RWPE2 (cell line): ENCODE measurements at regions not wholly inside any gene's neighbourhood (a gene's known extent, or its start where the extent isn't known, plus 50 kb on each side); places are given as distances from the start of the nearest gene placed in this dataset.

ENCODE experiments used
- ATAC-seq: fragments of 200-7000 bp; cut with Tn5 transposase; 3 replicates; pipeline ENCODE4 v1.9.1; 2021; ENCODE audit warnings: low read depth
- DNase-seq: peaks from one replicate; pipeline ENCODE4 v3.0.0-alpha.2; 2020; ENCODE audit warnings: low spot score
- H3K27ac ChIP-seq: fragments of 450-650 bp; 2 replicates; pipeline ENCODE4 v1.5.1; 2017; ENCODE audit warnings: mild to moderate bottlenecking; ENCODE audit not compliant: poor library complexity, severe bottlenecking
- H3K27me3 ChIP-seq: fragments of 250-450 bp; sonication (Bioruptor Pico); 2 replicates; pipeline ENCODE4 v1.5.1; 2021; ENCODE audit warnings: mild to moderate bottlenecking, moderate library complexity; ENCODE audit not compliant: insufficient read depth, poor library complexity, severe bottlenecking
- H3K36me3 ChIP-seq: fragments of 250-450 bp; sonication (Bioruptor Pico); 2 replicates; pipeline ENCODE4 v1.5.1; 2020; ENCODE audit warnings: low read depth, mild to moderate bottlenecking, moderate library complexity
- H3K4me1 ChIP-seq: fragments of 250-450 bp; sonication (Bioruptor Pico); 2 replicates; pipeline ENCODE4 v1.5.1; 2021; ENCODE audit warnings: mild to moderate bottlenecking, moderate library complexity; ENCODE audit not compliant: insufficient read depth, poor library complexity, severe bottlenecking
- H3K4me3 ChIP-seq: fragments of 250-450 bp; sonication (Bioruptor Pico); 2 replicates; pipeline ENCODE4 v1.5.1; 2021; ENCODE audit warnings: mild to moderate bottlenecking, moderate library complexity; ENCODE audit not compliant: severe bottlenecking
- H3K9me3 ChIP-seq: fragments of 250-450 bp; sonication (Bioruptor Pico); 2 replicates; pipeline ENCODE4 v1.5.1; 2021; ENCODE audit warnings: mild to moderate bottlenecking, moderate library complexity; ENCODE audit not compliant: severe bottlenecking
- TF ChIP-seq, protein P1 (sequence below): fragments of 450-650 bp; IDR thresholded peaks from one replicate; pipeline ENCODE4 v1.5.1; 2017; ENCODE audit warnings: mild to moderate bottlenecking, moderate library complexity; ENCODE audit not compliant: poor library complexity, severe bottlenecking

DNA sequence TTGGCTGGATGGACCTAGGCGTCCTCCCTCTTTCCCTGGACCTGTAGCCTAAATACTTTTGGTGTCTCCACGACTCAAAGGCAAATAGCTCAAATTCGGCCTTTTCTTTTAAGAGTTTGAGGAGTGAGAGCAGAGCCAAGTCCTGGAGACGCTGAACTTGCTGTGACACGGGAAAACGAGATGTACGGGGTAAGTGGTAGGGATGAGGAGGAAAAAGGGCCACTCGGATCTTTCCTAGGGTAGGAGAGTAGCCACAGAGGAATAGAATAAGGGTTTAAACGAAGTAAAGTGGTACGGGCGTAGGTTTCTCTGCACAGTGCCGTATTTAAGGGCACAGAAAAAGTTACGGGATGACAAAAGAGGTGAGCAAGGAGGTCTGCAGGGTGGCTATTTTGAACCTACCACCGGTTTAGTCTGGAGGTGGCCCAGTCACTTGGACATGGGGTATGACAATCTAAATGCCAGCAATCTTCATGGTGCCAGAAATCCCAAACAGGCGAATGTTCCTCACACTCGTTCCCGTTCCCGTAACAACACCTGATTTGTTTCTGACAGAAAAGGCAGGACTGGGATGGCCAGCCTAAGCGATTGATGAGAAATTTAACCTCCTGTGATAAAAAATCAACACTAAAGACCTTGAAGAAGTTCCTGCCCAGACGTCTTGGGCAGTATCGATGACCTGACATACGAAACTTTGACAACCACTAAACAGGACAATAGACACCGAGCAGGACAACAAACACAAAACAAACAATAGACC is 149.3 kb downstream of the TRIM27 start:
- Histone ChIP-seq H3K27me3 (peaks cover 98% of the 10 kb centered on the region), H3K9me3 (no peaks in the 10 kb centered on the region), H3K4me3 (no peak overlapping the region), H3K4me1 (no peaks in the 10 kb centered on the region), H3K27ac (no peak overlapping the region), H3K36me3 (no peaks in the 10 kb centered on the region)
- TF ChIP-seq, protein P1, sequence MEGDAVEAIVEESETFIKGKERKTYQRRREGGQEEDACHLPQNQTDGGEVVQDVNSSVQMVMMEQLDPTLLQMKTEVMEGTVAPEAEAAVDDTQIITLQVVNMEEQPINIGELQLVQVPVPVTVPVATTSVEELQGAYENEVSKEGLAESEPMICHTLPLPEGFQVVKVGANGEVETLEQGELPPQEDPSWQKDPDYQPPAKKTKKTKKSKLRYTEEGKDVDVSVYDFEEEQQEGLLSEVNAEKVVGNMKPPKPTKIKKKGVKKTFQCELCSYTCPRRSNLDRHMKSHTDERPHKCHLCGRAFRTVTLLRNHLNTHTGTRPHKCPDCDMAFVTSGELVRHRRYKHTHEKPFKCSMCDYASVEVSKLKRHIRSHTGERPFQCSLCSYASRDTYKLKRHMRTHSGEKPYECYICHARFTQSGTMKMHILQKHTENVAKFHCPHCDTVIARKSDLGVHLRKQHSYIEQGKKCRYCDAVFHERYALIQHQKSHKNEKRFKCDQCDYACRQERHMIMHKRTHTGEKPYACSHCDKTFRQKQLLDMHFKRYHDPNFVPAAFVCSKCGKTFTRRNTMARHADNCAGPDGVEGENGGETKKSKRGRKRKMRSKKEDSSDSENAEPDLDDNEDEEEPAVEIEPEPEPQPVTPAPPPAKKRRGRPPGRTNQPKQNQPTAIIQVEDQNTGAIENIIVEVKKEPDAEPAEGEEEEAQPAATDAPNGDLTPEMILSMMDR = no peak
- ATAC-seq = no peak
- no peak for DNase-seq

DNA sequence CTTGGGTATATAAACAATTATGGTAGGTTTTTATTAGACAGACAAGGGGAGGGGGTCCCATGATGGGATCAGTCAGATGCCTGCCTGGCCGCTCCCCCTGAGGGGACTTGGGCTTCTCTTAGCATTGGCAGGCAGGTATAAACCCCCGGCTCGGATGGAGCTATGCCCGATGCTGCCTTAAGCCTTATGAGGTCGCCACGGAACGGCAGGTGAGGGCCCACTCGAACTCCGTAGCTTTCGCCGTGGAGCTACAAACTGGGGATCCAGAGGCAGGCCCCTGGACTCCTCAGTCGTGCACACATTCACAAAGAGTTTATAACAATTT is 148.8 kb downstream of the TRIM27 start:
- DNase-seq = no peak
- ATAC-seq = no peak
- H3K27ac ChIP-seq = no peak overlapping the region
- H3K27me3 ChIP-seq = peaks cover 98% of the 10 kb centered on the region
- no peaks in the 10 kb centered on the region for H3K36me3 ChIP-seq
- H3K4me3 ChIP-seq = no peak overlapping the region
- TF ChIP-seq, protein P1 = no peak
- no peaks in the 10 kb centered on the region for H3K9me3 ChIP-seq
- H3K4me1 ChIP-seq = no peaks in the 10 kb centered on the region

DNA sequence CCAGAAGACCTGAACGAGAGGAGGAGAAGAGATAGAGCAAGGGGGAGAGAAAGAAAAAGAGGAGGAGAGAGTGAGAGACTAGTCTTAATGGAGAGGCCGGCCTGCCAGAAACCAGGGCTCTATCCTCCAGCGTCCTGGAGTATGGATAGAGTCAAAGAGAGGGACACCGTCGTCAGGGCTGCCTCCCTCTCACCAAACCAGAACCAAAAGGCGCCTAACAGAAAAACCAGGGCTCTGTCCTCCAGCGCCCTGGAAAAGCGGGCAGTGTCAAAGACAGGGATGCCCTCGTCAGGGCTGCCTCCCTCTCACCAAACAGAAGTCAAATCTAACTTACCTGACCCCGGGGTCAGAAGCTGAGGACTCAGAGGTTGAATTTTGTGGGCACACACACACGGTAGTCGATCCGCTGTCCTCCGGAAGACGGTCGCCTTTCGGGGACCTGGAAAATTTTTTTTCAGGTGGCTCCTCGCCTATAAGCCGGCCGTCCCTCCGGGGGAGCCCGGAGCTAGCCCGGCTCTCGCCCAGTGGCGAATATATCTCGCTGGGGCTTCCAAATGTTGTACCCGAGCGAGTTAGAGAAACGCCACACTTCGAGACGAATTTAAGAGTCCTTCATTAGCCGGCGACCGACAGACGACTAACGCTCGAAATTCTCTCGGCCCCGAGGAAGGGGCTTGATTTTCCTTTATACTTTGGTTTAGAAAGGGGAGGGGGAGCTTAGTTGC is 148.2 kb downstream of the TRIM27 start:
- ATAC-seq = peak; percentile 30; the same call in 1 of the 3 replicates
- Histone ChIP-seq H3K27me3 (peaks cover 99% of the 10 kb centered on the region), H3K9me3 (no peaks in the 10 kb centered on the region), H3K4me1 (no peaks in the 10 kb centered on the region), H3K4me3 (peak overlapping the region; percentile 4), H3K36me3 (no peaks in the 10 kb centered on the region), H3K27ac (no peak overlapping the region)
- TF ChIP-seq, protein P1 = no peak
- no peak for DNase-seq

DNA sequence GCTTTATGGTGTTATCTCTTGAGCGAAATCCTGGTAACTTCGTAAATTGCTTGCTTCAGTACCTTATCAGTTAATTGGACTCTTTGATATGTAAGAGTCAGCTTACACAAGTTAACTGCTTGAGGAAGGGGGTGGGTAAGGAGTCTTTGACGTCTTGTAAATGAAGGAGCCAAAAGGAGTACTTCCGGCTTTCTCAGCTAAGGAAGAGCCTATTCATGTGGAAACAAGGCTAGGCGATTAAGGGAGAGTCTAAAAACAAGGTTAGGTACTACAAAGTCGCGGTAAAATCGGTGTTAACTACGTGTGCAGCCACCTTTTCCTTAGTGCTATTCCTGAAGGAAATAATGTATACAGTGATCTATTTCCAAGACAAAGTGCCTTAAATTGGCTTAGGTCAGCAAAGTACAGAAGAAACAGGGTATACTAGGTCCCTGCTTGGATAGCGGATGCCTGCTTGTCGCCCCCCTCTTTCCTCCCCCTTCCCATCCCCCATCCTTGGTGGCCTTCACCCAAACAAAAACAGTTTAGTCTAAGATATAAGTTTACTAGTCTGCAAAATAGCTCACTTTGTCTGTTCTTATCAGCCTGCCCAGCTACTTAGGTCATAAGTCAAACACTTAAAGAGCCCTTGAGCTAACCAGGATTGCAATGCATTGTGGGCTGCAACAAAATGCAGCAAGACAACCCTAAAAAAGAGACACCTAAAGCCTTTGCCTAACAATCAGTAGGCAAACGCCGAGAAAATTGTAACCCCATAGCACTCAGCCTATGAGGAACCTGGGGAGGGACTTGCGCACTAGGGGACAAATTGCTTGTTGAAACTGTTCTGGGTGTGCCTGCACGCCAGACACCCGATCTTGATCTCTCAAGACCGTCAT is 147.3 kb downstream of the TRIM27 start:
- Histone ChIP-seq H3K36me3 (no peaks in the 10 kb centered on the region), H3K27me3 (peaks cover 100% of the 10 kb centered on the region), H3K4me1 (no peaks in the 10 kb centered on the region), H3K4me3 (no peak overlapping the region), H3K27ac (no peak overlapping the region), H3K9me3 (no peaks in the 10 kb centered on the region)
- TF ChIP-seq, protein P1 = no peak
- no peak for ATAC-seq
- no peak for DNase-seq
